HG03196 (cell line): ENCODE measurements at regions not wholly inside any gene's neighbourhood (a gene's known extent, or its start where the extent isn't known, plus 50 kb on each side); places are given as distances from the start of the nearest gene placed in this dataset.

Source experiments
- ATAC-seq: cut with Tn5 transposase; IDR thresholded peaks from one replicate; pipeline ENCODE4 v1.9.1; 2021; ENCODE audit not compliant: unreplicated experiment

DNA sequence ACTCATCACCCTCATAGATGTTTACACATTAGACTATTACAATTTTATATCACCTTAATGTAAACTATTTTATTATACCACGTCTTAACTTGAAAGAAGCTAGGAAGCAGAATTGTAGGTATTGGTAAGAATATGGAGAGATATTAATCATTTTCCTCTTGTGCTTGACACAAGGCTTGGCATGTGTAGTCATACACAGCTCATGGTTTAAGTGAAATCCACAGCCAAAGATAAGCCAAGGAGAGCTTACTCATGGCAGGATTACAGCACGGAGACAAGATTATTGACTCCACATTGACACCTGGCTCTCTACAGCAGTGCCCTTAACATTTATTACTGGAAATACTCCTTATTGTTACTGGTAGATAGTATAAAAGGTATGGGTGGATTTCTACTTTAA, 68.4 kb upstream of the ADGRL4 start:
- no peak for ATAC-seq

GRCh38 chr1:79069828-79070227, 63.3 kb upstream of the ADGRL4 start:
- no peak for ATAC-seq

DNA sequence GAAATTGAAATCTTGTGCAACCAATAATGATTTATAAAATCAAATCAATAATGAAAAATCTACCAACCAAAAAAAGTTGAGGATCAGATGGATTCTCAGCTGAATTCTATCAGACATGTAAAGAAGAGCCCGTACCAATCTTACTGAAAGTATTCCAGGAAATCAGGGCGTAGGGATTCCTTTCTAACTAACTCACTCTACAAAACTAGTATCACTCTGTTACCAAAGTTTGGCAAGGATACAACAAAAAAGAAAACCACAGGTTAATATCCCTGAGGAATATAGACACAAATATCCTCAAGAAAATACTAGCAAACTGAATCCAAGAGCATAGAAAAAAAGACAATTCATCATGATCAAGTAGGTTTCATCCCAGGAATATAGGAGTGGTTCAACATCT, 52.8 kb upstream of the ADGRL4 start:
- no peak for ATAC-seq
